ENCODE measurements at regions not wholly inside any gene's neighbourhood (a gene's known extent, or its start where the extent isn't known, plus 50 kb on each side); places are given as distances from the start of the nearest gene placed in this dataset.

DNA sequence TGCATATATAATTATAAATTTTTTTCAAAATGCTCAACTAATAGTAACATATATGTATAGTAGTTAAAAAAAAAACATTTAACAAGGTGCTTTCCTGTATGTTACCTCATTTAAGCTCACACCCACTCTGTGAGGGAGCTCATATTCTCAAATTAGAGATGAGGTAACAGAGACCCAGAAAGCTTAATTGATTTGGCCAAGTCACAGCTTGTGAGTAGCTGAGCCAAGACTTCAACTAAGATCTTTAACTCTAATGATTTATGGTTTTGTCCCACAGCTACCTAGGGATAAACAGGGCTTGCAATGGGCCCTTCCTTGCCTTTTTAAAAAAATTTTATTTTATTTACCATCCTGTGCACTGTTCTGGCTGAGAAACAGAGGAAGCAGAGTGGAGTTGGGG, 230.0 kb upstream of the GOLIM4 start:
- Histone ChIP-seq H3K4me2 (ENCODE audit: unreplicated experiment) (no peak overlapping the region), H3K9me3 (ENCODE audit: low read depth) (no peaks in the 10 kb centered on the region), H3F3A (ENCODE audit: insufficient read depth) (no peaks in the 10 kb centered on the region), H3K79me2 (ENCODE audit: insufficient read depth) (no peaks in the 10 kb centered on the region), H3K36me3 (ENCODE audit: low read depth) (no peaks in the 10 kb centered on the region), H3K4me3 (no peak overlapping the region), H3K4me1 (ENCODE audit: insufficient read depth) (no peaks in the 10 kb centered on the region), H3K9me2 (ENCODE audit: insufficient read depth) (no peaks in the 10 kb centered on the region), H3K27ac (no peak overlapping the region), H4K20me1 (ENCODE audit: insufficient read depth) (no peaks in the 10 kb centered on the region), H3K27me3 (replicated peaks; ENCODE audit: insufficient read depth) (peaks cover 24% of the 10 kb centered on the region; the same call in 1 of the 2 replicates), H2AFZ (no peak overlapping the region), H3K9ac (no peak overlapping the region)
- in situ Hi-C loops (cut with MboI), result no loop called here
- TF ChIP-seq EZH2 (IDR thresholded peaks at IDR 0.05; ENCODE audit: insufficient read depth, poor library complexity, severe bottlenecking) (no peak), EZH2phosphoT487 (IDR thresholded peaks at IDR 0.05; ENCODE audit: insufficient read depth, low read depth) (no peak)
- no peak for DNase-seq

DNA sequence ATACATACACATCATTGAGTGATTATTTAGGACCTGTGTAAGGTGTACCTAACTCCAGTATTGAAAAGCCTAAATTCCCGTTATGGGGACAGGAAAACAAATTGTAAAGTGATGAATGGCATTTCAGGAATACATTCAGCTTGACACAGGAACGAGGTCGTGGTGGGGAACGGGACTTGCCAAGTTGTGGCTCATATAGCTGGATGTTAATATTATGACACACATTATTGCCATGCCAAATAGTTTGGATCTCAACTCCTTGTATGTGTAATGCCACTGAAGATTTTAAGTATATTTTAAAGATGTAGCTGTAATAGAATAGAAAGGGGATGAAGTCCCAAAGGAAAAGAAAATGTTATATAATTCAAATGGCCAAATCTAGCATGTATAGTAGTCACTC, 227.2 kb upstream of the GOLIM4 start:
- DNase-seq, result peak; percentile 21
- no peaks in the 10 kb centered on the region for H3K9me3 ChIP-seq (ENCODE audit: low read depth)
- in situ Hi-C loops (cut with MboI), result no loop called here
- H3F3A ChIP-seq (ENCODE audit: insufficient read depth), result no peaks in the 10 kb centered on the region
- TF ChIP-seq EZH2 (IDR thresholded peaks at IDR 0.05; ENCODE audit: insufficient read depth, poor library complexity, severe bottlenecking) (no peak), EZH2phosphoT487 (IDR thresholded peaks at IDR 0.05; ENCODE audit: insufficient read depth, low read depth) (no peak)
- no peaks in the 10 kb centered on the region for H3K36me3 ChIP-seq (ENCODE audit: low read depth)
- WGBS, 2 experiments (ENCODE audit: low coverage in 1 of 2, low lambda C conversion rate in 2 of 2, missing lambda C conversion rate in 2 of 2), result 9 to 11% methylated on average over 4 of the region's 4 CpGs
- H3K9ac ChIP-seq, result no peak overlapping the region
- no peak overlapping the region for H3K27ac ChIP-seq
- no peak overlapping the region for H3K4me3 ChIP-seq
- peaks cover 18% of the 10 kb centered on the region; the same call in 1 of the 2 replicates for H3K27me3 ChIP-seq (replicated peaks; ENCODE audit: insufficient read depth)
- H2AFZ ChIP-seq, result no peak overlapping the region
- no peaks in the 10 kb centered on the region for H4K20me1 ChIP-seq (ENCODE audit: insufficient read depth)
- no peaks in the 10 kb centered on the region for H3K4me1 ChIP-seq (ENCODE audit: insufficient read depth)
- H3K9me2 ChIP-seq (ENCODE audit: insufficient read depth), result no peaks in the 10 kb centered on the region
- no peaks in the 10 kb centered on the region for H3K79me2 ChIP-seq (ENCODE audit: insufficient read depth)
- H3K4me2 ChIP-seq (ENCODE audit: unreplicated experiment), result no peak overlapping the region

DNA sequence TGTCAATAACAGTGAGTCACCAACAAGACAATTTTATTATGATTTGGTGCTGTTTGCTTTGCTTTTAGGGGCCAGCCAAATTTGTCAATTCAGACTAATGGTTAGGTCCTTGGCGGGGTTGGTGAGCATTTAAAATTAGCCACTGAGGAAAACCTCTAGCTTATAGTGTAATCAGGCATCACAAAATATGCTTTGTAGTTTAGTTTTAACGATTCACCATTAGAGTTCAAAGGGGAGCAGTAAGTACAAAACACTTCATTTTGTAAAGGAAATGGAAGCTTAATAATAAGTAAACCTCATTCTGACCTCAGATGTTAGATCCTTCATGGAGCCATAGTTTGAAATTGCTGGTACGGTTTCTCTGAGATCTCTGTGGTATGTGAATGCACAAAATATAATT, 218.4 kb upstream of the GOLIM4 start:
- no peaks in the 10 kb centered on the region for H3F3A ChIP-seq (ENCODE audit: insufficient read depth)
- no peaks in the 10 kb centered on the region; the same call in 1 of the 2 replicates for H3K27me3 ChIP-seq (replicated peaks; ENCODE audit: insufficient read depth)
- H2AFZ ChIP-seq, result no peak overlapping the region
- H3K27ac ChIP-seq, result no peak overlapping the region
- no peaks in the 10 kb centered on the region for H3K9me3 ChIP-seq (ENCODE audit: low read depth)
- no peaks in the 10 kb centered on the region for H3K36me3 ChIP-seq (ENCODE audit: low read depth)
- no peak for DNase-seq
- WGBS, 2 experiments (ENCODE audit: low coverage in 1 of 2, low lambda C conversion rate in 2 of 2, missing lambda C conversion rate in 2 of 2), result 38 to 46% methylated on average over 3 of the region's 3 CpGs
- H3K79me2 ChIP-seq (ENCODE audit: insufficient read depth), result no peaks in the 10 kb centered on the region
- H3K9me2 ChIP-seq (ENCODE audit: insufficient read depth), result no peaks in the 10 kb centered on the region
- TF ChIP-seq EZH2phosphoT487 (IDR thresholded peaks at IDR 0.05; ENCODE audit: insufficient read depth, low read depth) (no peak), EZH2 (IDR thresholded peaks at IDR 0.05; ENCODE audit: insufficient read depth, poor library complexity, severe bottlenecking) (no peak)
- H3K4me1 ChIP-seq (ENCODE audit: insufficient read depth), result no peaks in the 10 kb centered on the region
- in situ Hi-C loops (cut with MboI), result no loop called here
- no peak overlapping the region for H3K9ac ChIP-seq
- no peak overlapping the region for H3K4me3 ChIP-seq
- H4K20me1 ChIP-seq (ENCODE audit: insufficient read depth), result no peaks in the 10 kb centered on the region
- H3K4me2 ChIP-seq (ENCODE audit: unreplicated experiment), result no peak overlapping the region

DNA sequence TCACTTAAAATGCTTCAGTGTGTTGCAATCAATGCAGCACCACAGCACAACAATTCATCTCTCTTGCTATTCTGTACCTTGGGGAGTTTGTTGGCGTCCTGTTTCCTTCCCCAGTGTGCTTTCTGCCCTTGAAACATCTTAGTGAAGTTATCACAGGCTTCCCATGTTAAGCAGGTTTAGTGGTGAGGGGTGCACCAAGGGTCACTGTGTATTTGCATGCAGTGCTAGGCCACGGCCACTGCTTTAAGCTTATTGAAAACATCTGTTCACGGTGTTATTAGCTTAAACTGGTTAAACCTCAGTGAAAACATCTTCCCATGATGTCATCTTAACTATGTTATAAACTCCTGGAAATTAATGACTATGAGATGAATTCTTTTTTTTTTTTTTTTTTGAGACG, 217.3 kb upstream of the GOLIM4 start:
- Histone ChIP-seq H3K9me3 (ENCODE audit: low read depth) (no peaks in the 10 kb centered on the region), H3K4me1 (ENCODE audit: insufficient read depth) (no peaks in the 10 kb centered on the region), H3K9me2 (ENCODE audit: insufficient read depth) (no peaks in the 10 kb centered on the region), H3K9ac (no peak overlapping the region), H4K20me1 (ENCODE audit: insufficient read depth) (no peaks in the 10 kb centered on the region), H3K4me3 (no peak overlapping the region), H3K27me3 (replicated peaks; ENCODE audit: insufficient read depth) (no peaks in the 10 kb centered on the region; the same call in 1 of the 2 replicates), H2AFZ (no peak overlapping the region), H3K36me3 (ENCODE audit: low read depth) (no peaks in the 10 kb centered on the region), H3K4me2 (ENCODE audit: unreplicated experiment) (no peak overlapping the region), H3K27ac (no peak overlapping the region), H3F3A (ENCODE audit: insufficient read depth) (no peaks in the 10 kb centered on the region), H3K79me2 (ENCODE audit: insufficient read depth) (no peaks in the 10 kb centered on the region)
- DNase-seq, result no peak
- in situ Hi-C loops (cut with MboI), result no loop called here
- WGBS, 2 experiments (ENCODE audit: low coverage in 1 of 2, low lambda C conversion rate in 2 of 2, missing lambda C conversion rate in 2 of 2), result 37 to 51% methylated on average over 4 of the region's 4 CpGs
- TF ChIP-seq EZH2phosphoT487 (IDR thresholded peaks at IDR 0.05; ENCODE audit: insufficient read depth, low read depth) (no peak), EZH2 (IDR thresholded peaks at IDR 0.05; ENCODE audit: insufficient read depth, poor library complexity, severe bottlenecking) (no peak)

- H3K9me2 ChIP-seq (ENCODE audit: insufficient read depth), result no peaks in the 10 kb centered on the region
- H3K79me2 ChIP-seq (ENCODE audit: insufficient read depth), result no peaks in the 10 kb centered on the region
- H2AFZ ChIP-seq, result no peak overlapping the region
- H3K36me3 ChIP-seq (ENCODE audit: low read depth), result no peaks in the 10 kb centered on the region
- no peak for DNase-seq
- H3K4me2 ChIP-seq (ENCODE audit: unreplicated experiment), result no peak overlapping the region
- TF ChIP-seq EZH2 (IDR thresholded peaks at IDR 0.05; ENCODE audit: insufficient read depth, poor library complexity, severe bottlenecking), result no peak
- no peak for TF ChIP-seq EZH2phosphoT487 (IDR thresholded peaks at IDR 0.05; ENCODE audit: insufficient read depth, low read depth)
- no peaks in the 10 kb centered on the region for H3K4me1 ChIP-seq (ENCODE audit: insufficient read depth)
- no peak overlapping the region for H3K9ac ChIP-seq
- no peak overlapping the region for H3K4me3 ChIP-seq
- no peaks in the 10 kb centered on the region for H3F3A ChIP-seq (ENCODE audit: insufficient read depth)
- H3K9me3 ChIP-seq (ENCODE audit: low read depth), result no peaks in the 10 kb centered on the region
- no peaks in the 10 kb centered on the region for H4K20me1 ChIP-seq (ENCODE audit: insufficient read depth)
- H3K27me3 ChIP-seq (replicated peaks; ENCODE audit: insufficient read depth), result no peaks in the 10 kb centered on the region
- no peak overlapping the region for H3K27ac ChIP-seq
- in situ Hi-C loops (cut with MboI), result no loop called here
Measured at GRCh38 chr3:168307893-168308292, 212.2 kb upstream of the GOLIM4 start.

Data from GM23248 (cell line).